ENCODE measurements at regions not wholly inside any gene's neighbourhood (a gene's known extent, or its start where the extent isn't known, plus 50 kb on each side); places are given as distances from the start of the nearest gene placed in this dataset.

GRCh38 chr9:1510712-1511111 lies 460.6 kb downstream of the DMRT2 start:
- in situ Hi-C loops (cut with HindIII; ENCODE audit: low pct_unique_long_range_greater_than_20kb, low sequenced_read_pairs): no loop called here
- no peak for TF ChIP-seq JUND (IDR thresholded peaks at IDR 0.05; ENCODE audit: low read depth)
- DNase-seq (ENCODE audit: low read depth in 1 of 2, low spot score in 1 of 2): no peak

GRCh38 chr9:1513105-1513504 lies 462.9 kb downstream of the DMRT2 start:
- TF ChIP-seq JUND (IDR thresholded peaks at IDR 0.05; ENCODE audit: low read depth): no peak
- in situ Hi-C loops (cut with HindIII; ENCODE audit: low pct_unique_long_range_greater_than_20kb, low sequenced_read_pairs): no loop called here
- no peak for DNase-seq (ENCODE audit: low read depth in 1 of 2, low spot score in 1 of 2)

- no peak for TF ChIP-seq JUND (IDR thresholded peaks at IDR 0.05; ENCODE audit: low read depth)
Observed at GRCh38 chr9:1514250-1514649, 464.1 kb downstream of the DMRT2 start.

GRCh38 chr9:1514776-1515363 lies 464.7 kb downstream of the DMRT2 start:
- in situ Hi-C loops (cut with HindIII; ENCODE audit: low pct_unique_long_range_greater_than_20kb, low sequenced_read_pairs): no loop called here
- no peak for TF ChIP-seq JUND (IDR thresholded peaks at IDR 0.05; ENCODE audit: low read depth)
- DNase-seq (ENCODE audit: low read depth in 1 of 2, low spot score in 1 of 2): no peak

More at GRCh38 chr9:1514250-1514649, 464.1 kb downstream of the DMRT2 start:
- DNase-seq (ENCODE audit: low read depth in 1 of 2, low spot score in 1 of 2): no peak
- in situ Hi-C loops (cut with HindIII; ENCODE audit: low pct_unique_long_range_greater_than_20kb, low sequenced_read_pairs): no loop called here

- in situ Hi-C loops (cut with HindIII; ENCODE audit: low pct_unique_long_range_greater_than_20kb, low sequenced_read_pairs): no loop called here
- no peak for TF ChIP-seq JUND (IDR thresholded peaks at IDR 0.05; ENCODE audit: low read depth)
- no peak for DNase-seq (ENCODE audit: low read depth in 1 of 2, low spot score in 1 of 2)
Observed at GRCh38 chr9:1515557-1515956, 465.4 kb downstream of the DMRT2 start.

GRCh38 chr9:1521547-1521946 lies 471.4 kb downstream of the DMRT2 start:
- no peak for TF ChIP-seq JUND (IDR thresholded peaks at IDR 0.05; ENCODE audit: low read depth)
- in situ Hi-C loops (cut with HindIII; ENCODE audit: low pct_unique_long_range_greater_than_20kb, low sequenced_read_pairs): no loop called here
- DNase-seq (ENCODE audit: low read depth in 1 of 2, low spot score in 1 of 2): no peak

- in situ Hi-C loops (cut with HindIII; ENCODE audit: low pct_unique_long_range_greater_than_20kb, low sequenced_read_pairs): no loop called here
- DNase-seq (ENCODE audit: low read depth in 1 of 2, low spot score in 1 of 2): no peak
- no peak for TF ChIP-seq JUND (IDR thresholded peaks at IDR 0.05; ENCODE audit: low read depth)
Observed at GRCh38 chr9:1522219-1522767, 472.1 kb downstream of the DMRT2 start.

GRCh38 chr9:1528456-1528855 lies 478.3 kb downstream of the DMRT2 start:
- TF ChIP-seq JUND (IDR thresholded peaks at IDR 0.05; ENCODE audit: low read depth): no peak
- no peak for DNase-seq (ENCODE audit: low read depth in 1 of 2, low spot score in 1 of 2)
- in situ Hi-C loops (cut with HindIII; ENCODE audit: low pct_unique_long_range_greater_than_20kb, low sequenced_read_pairs): no loop called here

GRCh38 chr9:1530696-1531095 lies 480.5 kb downstream of the DMRT2 start:
- no peak for TF ChIP-seq JUND (IDR thresholded peaks at IDR 0.05; ENCODE audit: low read depth)
- no peak for DNase-seq (ENCODE audit: low read depth in 1 of 2, low spot score in 1 of 2)
- in situ Hi-C loops (cut with HindIII; ENCODE audit: low pct_unique_long_range_greater_than_20kb, low sequenced_read_pairs): no loop called here

- in situ Hi-C loops (cut with HindIII; ENCODE audit: low pct_unique_long_range_greater_than_20kb, low sequenced_read_pairs): no loop called here
- TF ChIP-seq JUND (IDR thresholded peaks at IDR 0.05; ENCODE audit: low read depth): no peak
Observed at GRCh38 chr9:1531424-1531823, 481.3 kb downstream of the DMRT2 start.

GRCh38 chr9:1532171-1532570 lies 482.0 kb downstream of the DMRT2 start:
- in situ Hi-C loops (cut with HindIII; ENCODE audit: low pct_unique_long_range_greater_than_20kb, low sequenced_read_pairs): no loop called here
- DNase-seq (ENCODE audit: low read depth in 1 of 2, low spot score in 1 of 2): no peak
- no peak for TF ChIP-seq JUND (IDR thresholded peaks at IDR 0.05; ENCODE audit: low read depth)

More at GRCh38 chr9:1531424-1531823, 481.3 kb downstream of the DMRT2 start:
- no peak for DNase-seq (ENCODE audit: low read depth in 1 of 2, low spot score in 1 of 2)

GRCh38 chr9:1535051-1535450 lies 480.1 kb upstream of the SMARCA2 start:
- DNase-seq (ENCODE audit: low read depth in 1 of 2, low spot score in 1 of 2): no peak
- no peak for TF ChIP-seq JUND (IDR thresholded peaks at IDR 0.05; ENCODE audit: low read depth)
- in situ Hi-C loops (cut with HindIII; ENCODE audit: low pct_unique_long_range_greater_than_20kb, low sequenced_read_pairs): no loop called here

GRCh38 chr9:1535599-1535998 lies 479.5 kb upstream of the SMARCA2 start:
- in situ Hi-C loops (cut with HindIII; ENCODE audit: low pct_unique_long_range_greater_than_20kb, low sequenced_read_pairs): no loop called here
- TF ChIP-seq JUND (IDR thresholded peaks at IDR 0.05; ENCODE audit: low read depth): no peak
- no peak for DNase-seq (ENCODE audit: low read depth in 1 of 2, low spot score in 1 of 2)

Measured in T47D (cell line).